OCI-LY1 (cell line): ENCODE measurements at regions not wholly inside any gene's neighbourhood (a gene's known extent, or its start where the extent isn't known, plus 50 kb on each side); places are given as distances from the start of the nearest gene placed in this dataset.

Experiments
- H2AFZ ChIP-seq: fragments of 200-600 bp; sonication (generic), shearing (Covaris generic); 2 replicates; pipeline ENCODE4 v1.6.0; 2014; ENCODE audit warnings: antibody characterized with exemption, mild to moderate bottlenecking, low read length
- H3F3A ChIP-seq: fragments of 200-600 bp; sonication (generic), shearing (Covaris generic); 2 replicates; pipeline ENCODE4 v1.6.0; 2014; ENCODE audit warnings: mild to moderate bottlenecking, antibody characterized with exemption, low read length, moderate library complexity; ENCODE audit not compliant: insufficient read depth
- H3K27ac ChIP-seq: fragments of 200-600 bp; sonication (generic); 2 replicates; pipeline ENCODE4 v1.5.1; 2014; ENCODE audit warnings: low read length, mixed run types, mild to moderate bottlenecking, low read depth; ENCODE audit not compliant: poor library complexity, severe bottlenecking
- H3K27me3 ChIP-seq: fragments of 200-600 bp; sonication (generic); 2 replicates; pipeline ENCODE4 v1.6.0; 2014; ENCODE audit warnings: antibody characterized with exemption, mild to moderate bottlenecking, low read length, moderate library complexity; ENCODE audit not compliant: insufficient read depth
- H3K36me3 ChIP-seq: fragments of 200-600 bp; sonication (generic); 2 replicates; pipeline ENCODE4 v1.6.1; 2014; ENCODE audit warnings: mild to moderate bottlenecking, antibody characterized with exemption, low read length, moderate library complexity, mixed read lengths; ENCODE audit not compliant: insufficient read depth
- H3K4me1 ChIP-seq: fragments of 200-600 bp; sonication (generic); 2 replicates; pipeline ENCODE4 v1.5.1; 2014; ENCODE audit warnings: mild to moderate bottlenecking, low read length, moderate library complexity; ENCODE audit not compliant: insufficient read depth, severe bottlenecking
- H3K4me2 ChIP-seq: fragments of 200-600 bp; sonication (generic), shearing (Covaris generic); 2 replicates; pipeline ENCODE4 v1.6.1; 2014; ENCODE audit warnings: low read length
- H3K4me3 ChIP-seq: fragments of 200-600 bp; sonication (generic); 2 replicates; pipeline ENCODE4 v1.5.1; 2014; ENCODE audit warnings: low read length, low read depth, mild to moderate bottlenecking, mixed read lengths; ENCODE audit not compliant: poor library complexity, severe bottlenecking
- H3K79me2 ChIP-seq: fragments of 200-600 bp; shearing (Covaris generic); 2 replicates; pipeline ENCODE4 v1.6.1; 2016; ENCODE audit warnings: mixed run types, low read length, mixed read lengths; ENCODE audit not compliant: insufficient read depth
- H3K9ac ChIP-seq: fragments of 200-600 bp; sonication (generic), shearing (Covaris generic); 2 replicates; pipeline ENCODE4 v1.6.1; 2014; ENCODE audit warnings: mild to moderate bottlenecking, low read length, mixed read lengths
- H3K9me2 ChIP-seq: fragments of 200-600 bp; sonication (generic), shearing (Covaris generic); 2 replicates; pipeline ENCODE4 v1.6.1; 2014; ENCODE audit warnings: low read depth, mild to moderate bottlenecking, low read length, mixed read lengths
- H3K9me3 ChIP-seq: fragments of 200-600 bp; shearing (Covaris generic); 2 replicates; pipeline ENCODE4 v1.6.1; 2014; ENCODE audit warnings: low read length, mixed read lengths
- H4K20me1 ChIP-seq: fragments of 200-600 bp; sonication (generic), shearing (Covaris generic); 2 replicates; pipeline ENCODE4 v1.6.0; 2016; ENCODE audit warnings: mild to moderate bottlenecking, low read length; ENCODE audit not compliant: insufficient read depth
- CTCF ChIP-seq: fragments of 200-600 bp; sonication (generic), shearing (Covaris generic); IDR thresholded peaks from 2 replicates; pipeline ENCODE4 v1.5.1; 2017; ENCODE audit warnings: mild to moderate bottlenecking, antibody characterized with exemption, low read length, moderate library complexity, mixed read lengths
- EZH2 ChIP-seq: fragments of 200-600 bp; sonication (generic), shearing (Covaris generic); IDR thresholded peaks from 2 replicates; pipeline ENCODE4 v1.8.0; 2017; ENCODE audit warnings: borderline replicate concordance, mixed run types, mild to moderate bottlenecking, antibody characterized with exemption, low read length, moderate library complexity, mixed read lengths

GRCh38 chr5:155934964-155935363 is 392.0 kb upstream of the SGCD start:
- no peaks in the 10 kb centered on the region for H3K36me3 ChIP-seq
- H2AFZ ChIP-seq: no peak overlapping the region
- no peaks in the 10 kb centered on the region for H3K9me3 ChIP-seq
- no peak overlapping the region for H3K4me2 ChIP-seq
- no peak for TF ChIP-seq CTCF
- TF ChIP-seq EZH2: no peak
- no peak overlapping the region for H3K4me3 ChIP-seq
- no peaks in the 10 kb centered on the region for H3K4me1 ChIP-seq
- no peaks in the 10 kb centered on the region for H3K79me2 ChIP-seq
- no peak overlapping the region for H3K9ac ChIP-seq
- H3K9me2 ChIP-seq: no peaks in the 10 kb centered on the region
- no peaks in the 10 kb centered on the region for H4K20me1 ChIP-seq
- H3F3A ChIP-seq: no peaks in the 10 kb centered on the region
- no peaks in the 10 kb centered on the region for H3K27me3 ChIP-seq
- no peak overlapping the region for H3K27ac ChIP-seq

- Histone ChIP-seq H3K9me3 (no peaks in the 10 kb centered on the region), H4K20me1 (no peaks in the 10 kb centered on the region), H2AFZ (no peak overlapping the region), H3K4me1 (no peaks in the 10 kb centered on the region), H3K9me2 (no peaks in the 10 kb centered on the region), H3K79me2 (no peaks in the 10 kb centered on the region), H3K4me3 (no peak overlapping the region), H3K9ac (no peak overlapping the region), H3K4me2 (no peak overlapping the region), H3K27me3 (no peaks in the 10 kb centered on the region), H3F3A (no peaks in the 10 kb centered on the region), H3K27ac (no peak overlapping the region), H3K36me3 (no peaks in the 10 kb centered on the region)
- TF ChIP-seq CTCF (no peak), EZH2 (no peak)
Observed at GRCh38 chr5:155935723-155936122, 391.2 kb upstream of the SGCD start.

GRCh38 chr5:155936520-155937406 is 390.2 kb upstream of the SGCD start:
- Histone ChIP-seq H3F3A (no peaks in the 10 kb centered on the region), H3K4me1 (no peaks in the 10 kb centered on the region), H3K9ac (no peak overlapping the region), H3K36me3 (no peaks in the 10 kb centered on the region), H2AFZ (no peak overlapping the region), H3K27ac (no peak overlapping the region), H3K9me2 (no peaks in the 10 kb centered on the region), H4K20me1 (no peaks in the 10 kb centered on the region), H3K27me3 (no peaks in the 10 kb centered on the region), H3K79me2 (no peaks in the 10 kb centered on the region), H3K4me3 (no peak overlapping the region), H3K4me2 (no peak overlapping the region), H3K9me3 (no peaks in the 10 kb centered on the region)
- no peak for TF ChIP-seq EZH2
- TF ChIP-seq CTCF: no peak
